Sigmoid colon (tissue), 4 donors: ENCODE measurements at regions not wholly inside any gene's neighbourhood (a gene's known extent, or its start where the extent isn't known, plus 50 kb on each side); places are given as distances from the start of the nearest gene placed in this dataset.

Source experiments
- CTCF ChIP-seq, 4 experiments: fragments of 450-650 bp in 3 of 4; fragments of 200-600 bp in 1 of 4; IDR thresholded peaks; one replicate each; pipeline ENCODE4 v1.5.1; 2016 to 2019; ENCODE audit warnings: antibody characterized with exemption in 4 of 4, mild to moderate bottlenecking in 3 of 4, moderate library complexity in 2 of 4
- EP300 ChIP-seq, 4 donors: sonication (generic); formaldehyde crosslinking; IDR thresholded peaks; one replicate each; pipeline ENCODE4 v1.6.1; 2017; ENCODE audit warnings: antibody characterized with exemption in 4 of 4
- POLR2A ChIP-seq, 2 donors: fragments of 450-650 bp; IDR thresholded peaks; one replicate each; pipeline ENCODE4 v1.6.1; 2016; ENCODE audit warnings: antibody characterized with exemption in 2 of 2, mild to moderate bottlenecking in 2 of 2, moderate library complexity in 2 of 2

GRCh38 chr10:43938810-43939209, 290.1 kb upstream of the ZNF32 start:
- TF ChIP-seq POLR2A (IDR thresholded peaks at IDR 0.05) (no peak), CTCF (IDR thresholded peaks at IDR 0.05) (no peak), EP300 (IDR thresholded peaks at IDR 0.05) (no peak)
